ENCODE measurements at regions not wholly inside any gene's neighbourhood (a gene's known extent, or its start where the extent isn't known, plus 50 kb on each side); places are given as distances from the start of the nearest gene placed in this dataset.

GRCh38 chr9:93750045-93750444 is 173.7 kb downstream of the PHF2 start:
- no peak for TF ChIP-seq CTCF (IDR thresholded peaks at IDR 0.05; ENCODE audit: low read depth, low read length, poor library complexity, severe bottlenecking)
- TF ChIP-seq EZH2phosphoT487 (IDR thresholded peaks at IDR 0.05; ENCODE audit: borderline replicate concordance, low read length) = no peak

Data from DOHH2 (cell line).